ENCODE measurements at regions not wholly inside any gene's neighbourhood (a gene's known extent, or its start where the extent isn't known, plus 50 kb on each side); places are given as distances from the start of the nearest gene placed in this dataset.

- ChIA-PET POLR2A (no interaction called here), CTCF (no interaction called here)
- TF ChIP-seq INSM2 (tag by site-specific recombination; IDR thresholded peaks at IDR 0.05): no peak
- no peaks in the 10 kb centered on the region for H3K36me3 ChIP-seq (ENCODE audit: control insufficient read depth in 2 of 2, insufficient read depth in 1 of 2, low read length in 2 of 2)
- no peak overlapping the region for H3K4me3 ChIP-seq (ENCODE audit: low read depth, low read length)
- H3K4me1 ChIP-seq (ENCODE audit: control insufficient read depth, insufficient read depth, low read length): no peaks in the 10 kb centered on the region
- H3K27ac ChIP-seq (ENCODE audit: extremely low read depth, low read depth, low read length): no peak overlapping the region
- no peaks in the 10 kb centered on the region for H3K9me3 ChIP-seq (ENCODE audit: control insufficient read depth, insufficient read depth, low read depth, low read length)
Measured at GRCh38 chr12:28887461-28887990, 261.6 kb upstream of the FAR2 start.

GRCh38 chr12:28890664-28891063 lies 258.4 kb upstream of the FAR2 start:
- no peaks in the 10 kb centered on the region for H3K36me3 ChIP-seq (ENCODE audit: control insufficient read depth in 2 of 2, insufficient read depth in 1 of 2, low read length in 2 of 2)
- CTCF ChIA-PET: no interaction called here
- POLR2A ChIA-PET: no interaction called here
- no peak overlapping the region for H3K4me3 ChIP-seq (ENCODE audit: low read depth, low read length)
- TF ChIP-seq ZNF600 (tag by site-specific recombination; IDR thresholded peaks at IDR 0.05) (no peak), ZFP3 (tag by site-specific recombination; IDR thresholded peaks at IDR 0.05; ENCODE audit: low read depth) (no peak), ZNF776 (tag by site-specific recombination; IDR thresholded peaks at IDR 0.05; ENCODE audit: borderline replicate concordance) (no peak), ZNF596 (tag by site-specific recombination; IDR thresholded peaks at IDR 0.05) (no peak), ZNF302 (tag by site-specific recombination; IDR thresholded peaks at IDR 0.05; ENCODE audit: low read depth) (no peak), BCL6B (tag by site-specific recombination; IDR thresholded peaks at IDR 0.05) (no peak), ZNF138 (tag by site-specific recombination; IDR thresholded peaks at IDR 0.05; ENCODE audit: borderline replicate concordance) (no peak), ZBTB26 (tag by site-specific recombination; optimal IDR thresholded peaks at IDR 0.05) (no peak), RBAK (tag by site-specific recombination; IDR thresholded peaks at IDR 0.05) (no peak), TCF7L2 (IDR thresholded peaks at IDR 0.05; ENCODE audit: borderline replicate concordance, low read depth, low read length) (no peak)
- H3K9me3 ChIP-seq (ENCODE audit: control insufficient read depth, insufficient read depth, low read depth, low read length): no peaks in the 10 kb centered on the region
- no peak overlapping the region for H3K27ac ChIP-seq (ENCODE audit: extremely low read depth, low read depth, low read length)
- H3K4me1 ChIP-seq (ENCODE audit: control insufficient read depth, insufficient read depth, low read length): no peaks in the 10 kb centered on the region

- ChIA-PET POLR2A (no interaction called here), CTCF (no interaction called here)
- no peak for TF ChIP-seq ZSCAN23 (tag by site-specific recombination; IDR thresholded peaks at IDR 0.05)
- TF ChIP-seq ZNF24 (tag by site-specific recombination; IDR thresholded peaks at IDR 0.05): no peak
- no peak for TF ChIP-seq HIC1 (tag by site-specific recombination; IDR thresholded peaks at IDR 0.05)
- TF ChIP-seq EGR2 (tag by site-specific recombination; IDR thresholded peaks at IDR 0.05; ENCODE audit: low read depth): no peak
- TF ChIP-seq ZNF768 (tag by site-specific recombination; IDR thresholded peaks at IDR 0.05): no peak
- TF ChIP-seq ZNF600 (tag by site-specific recombination; IDR thresholded peaks at IDR 0.05): no peak
- no peak for TF ChIP-seq ZBTB20 (tag by site-specific recombination; IDR thresholded peaks at IDR 0.05)
- no peak for TF ChIP-seq ZNF530 (tag by site-specific recombination; IDR thresholded peaks at IDR 0.05; ENCODE audit: low read depth)
- no peak for TF ChIP-seq REPIN1 (tag by site-specific recombination; IDR thresholded peaks at IDR 0.05; ENCODE audit: low read depth)
- no peak for TF ChIP-seq ZBTB1 (tag by site-specific recombination; IDR thresholded peaks at IDR 0.05)
- TF ChIP-seq GFI1B (tag by site-specific recombination; IDR thresholded peaks at IDR 0.05): no peak
- no peak for TF ChIP-seq ZNF221 (tag by site-specific recombination; IDR thresholded peaks at IDR 0.05; ENCODE audit: borderline replicate concordance)
- TF ChIP-seq ZNF664 (tag by site-specific recombination; IDR thresholded peaks at IDR 0.05): no peak
- TF ChIP-seq ZNF133 (tag by site-specific recombination; IDR thresholded peaks at IDR 0.05): no peak
- no peak for TF ChIP-seq ZIC2 (tag by site-specific recombination; IDR thresholded peaks at IDR 0.05)
- no peak for TF ChIP-seq ZNF211 (tag by site-specific recombination; IDR thresholded peaks at IDR 0.05; ENCODE audit: low read depth)
- no peak for TF ChIP-seq ZNF114 (tag by site-specific recombination; IDR thresholded peaks at IDR 0.05)
- TF ChIP-seq ZNF830 (tag by site-specific recombination; IDR thresholded peaks at IDR 0.05; ENCODE audit: low read depth): no peak
- H3K9me3 ChIP-seq (ENCODE audit: control insufficient read depth, insufficient read depth, low read depth, low read length): no peaks in the 10 kb centered on the region
- no peaks in the 10 kb centered on the region for H3K36me3 ChIP-seq (ENCODE audit: control insufficient read depth in 2 of 2, insufficient read depth in 1 of 2, low read length in 2 of 2)
- no peak overlapping the region for H3K4me3 ChIP-seq (ENCODE audit: low read depth, low read length)
- H3K27ac ChIP-seq (ENCODE audit: extremely low read depth, low read depth, low read length): no peak overlapping the region
- H3K4me1 ChIP-seq (ENCODE audit: control insufficient read depth, insufficient read depth, low read length): no peaks in the 10 kb centered on the region
Measured at GRCh38 chr12:28891126-28891525, 258.0 kb upstream of the FAR2 start.

All from HEK293 (cell line).